ENCODE measurements at regions not wholly inside any gene's neighbourhood (a gene's known extent, or its start where the extent isn't known, plus 50 kb on each side); places are given as distances from the start of the nearest gene placed in this dataset.

- no peak for TF ChIP-seq POLR2AphosphoS5 (IDR thresholded peaks at IDR 0.05; ENCODE audit: low read depth, low read length)
- TF ChIP-seq POLR2A (IDR thresholded peaks at IDR 0.05; ENCODE audit: borderline replicate concordance, extremely low read depth, insufficient read depth, insufficient read length): no peak
- no peak for TF ChIP-seq CTCF (IDR thresholded peaks at IDR 0.05 in 2 of 3, conservative IDR thresholded peaks at IDR 0.05 in 1 of 3; ENCODE audit: borderline replicate concordance in 1 of 3, insufficient read depth in 1 of 3, low read depth in 2 of 3, low read length in 2 of 3)
- no peak for TF ChIP-seq RAD21 (IDR thresholded peaks at IDR 0.05; ENCODE audit: low read depth)
- no peak for TF ChIP-seq EZH2 (IDR thresholded peaks at IDR 0.05)
- no peak for TF ChIP-seq ATF3 (IDR thresholded peaks at IDR 0.05)
- TF ChIP-seq CBX3 (IDR thresholded peaks at IDR 0.05; ENCODE audit: low read depth): no peak
- TF ChIP-seq FOSL1 (IDR thresholded peaks at IDR 0.05; ENCODE audit: low read depth): no peak
- TF ChIP-seq ZNF274 (IDR thresholded peaks at IDR 0.05; ENCODE audit: low read depth, low read length): no peak
- no peak for TF ChIP-seq CEBPB (IDR thresholded peaks at IDR 0.05; ENCODE audit: low read depth)
Measured at GRCh38 chr13:106752584-106753170, 184.7 kb upstream of the ARGLU1 start.
